NOMO-1 treated with dmso at 0.1 percent for 144 hours (cell line): ENCODE measurements at regions not wholly inside any gene's neighbourhood (a gene's known extent, or its start where the extent isn't known, plus 50 kb on each side); places are given as distances from the start of the nearest gene placed in this dataset.

ENCODE experiments used
- DNase-seq: peaks from one replicate; lab custom pipeline; 2025; ENCODE audit not compliant: unreplicated experiment; lab: John Stamatoyannopoulos, UW

DNA sequence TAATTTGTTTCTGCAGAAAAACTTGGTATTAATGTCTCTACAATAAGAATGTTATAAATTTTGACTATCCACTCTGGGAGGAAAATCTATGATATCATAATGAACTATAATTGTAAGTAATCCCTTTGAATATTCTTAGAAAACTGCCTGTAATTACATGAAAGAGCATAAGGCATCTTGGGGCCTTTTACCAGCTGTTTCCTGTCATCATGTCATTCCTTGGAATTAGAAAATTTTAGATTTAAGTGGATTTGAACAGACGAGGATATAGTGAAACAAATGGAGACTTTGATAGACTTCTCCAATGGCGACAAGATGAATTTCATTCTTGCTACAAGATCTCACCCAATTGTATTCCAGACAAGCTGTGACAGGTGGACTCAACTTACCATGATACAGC, 423.4 kb upstream of the FLRT2 start:
- DNase-seq = no peak

- DNase-seq = no peak
Measured at GRCh38 chr14:85112762-85113161, 417.2 kb upstream of the FLRT2 start.

GRCh38 chr14:85115921-85116320, 414.0 kb upstream of the FLRT2 start:
- no peak for DNase-seq

- DNase-seq = no peak
Measured at GRCh38 chr14:85118274-85118673, 411.7 kb upstream of the FLRT2 start.

DNA sequence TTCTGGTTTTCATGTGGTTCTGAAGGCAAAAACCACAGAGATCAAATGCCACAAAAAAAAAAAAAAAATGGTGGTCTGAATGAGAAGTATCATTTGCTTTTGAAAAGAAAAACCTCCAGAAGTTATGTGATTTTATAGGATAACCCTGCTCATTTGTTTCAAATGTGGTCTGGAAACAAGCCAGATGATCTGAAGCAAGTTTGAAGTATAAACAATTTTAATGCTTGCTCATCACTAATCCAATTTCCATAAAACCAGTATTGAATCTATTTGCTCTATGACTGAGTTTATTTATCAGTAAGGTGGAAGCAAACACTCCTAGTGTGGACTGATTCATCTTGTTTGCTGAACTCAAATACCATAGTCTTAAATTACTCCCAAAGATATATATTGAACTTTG, 407.3 kb upstream of the FLRT2 start:
- DNase-seq = no peak

- no peak for DNase-seq
Measured at GRCh38 chr14:85123755-85124154, 406.2 kb upstream of the FLRT2 start.

DNA sequence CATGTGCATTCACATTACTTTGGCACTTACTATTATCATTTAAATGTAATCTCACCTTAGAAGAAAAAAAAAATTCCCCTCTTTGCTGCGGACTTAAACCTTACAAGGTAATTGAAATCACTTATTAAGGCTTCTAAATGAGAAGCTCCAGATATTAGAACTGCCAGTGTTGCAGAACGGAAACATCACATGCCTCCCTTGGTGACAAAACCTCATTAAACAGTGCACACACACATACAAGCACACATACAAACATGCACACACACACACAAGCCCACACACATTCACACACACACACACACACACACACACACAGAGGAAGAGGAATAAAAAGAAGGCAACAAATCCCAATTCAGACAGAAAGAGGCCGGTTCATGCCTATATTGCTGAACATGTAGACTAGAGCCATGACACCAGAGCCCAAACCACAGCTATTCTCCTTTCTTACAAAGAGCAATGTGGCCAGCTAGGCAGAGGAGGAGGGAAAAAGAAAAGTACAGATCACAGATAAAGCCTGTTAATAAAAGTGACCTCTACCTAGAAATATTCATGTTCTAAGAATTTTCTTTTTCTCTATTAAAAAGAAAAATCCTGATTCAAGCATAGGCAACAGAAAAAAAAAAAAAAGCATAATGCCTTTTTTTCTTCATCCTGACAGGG, 405.2 kb upstream of the FLRT2 start:
- DNase-seq = no peak

- DNase-seq = no peak
Measured at GRCh38 chr14:85125291-85125670, 404.7 kb upstream of the FLRT2 start.

- no peak for DNase-seq
Measured at GRCh38 chr14:85129921-85130320, 400.0 kb upstream of the FLRT2 start.

GRCh38 chr14:85131226-85131922, 398.6 kb upstream of the FLRT2 start:
- no peak for DNase-seq

DNA sequence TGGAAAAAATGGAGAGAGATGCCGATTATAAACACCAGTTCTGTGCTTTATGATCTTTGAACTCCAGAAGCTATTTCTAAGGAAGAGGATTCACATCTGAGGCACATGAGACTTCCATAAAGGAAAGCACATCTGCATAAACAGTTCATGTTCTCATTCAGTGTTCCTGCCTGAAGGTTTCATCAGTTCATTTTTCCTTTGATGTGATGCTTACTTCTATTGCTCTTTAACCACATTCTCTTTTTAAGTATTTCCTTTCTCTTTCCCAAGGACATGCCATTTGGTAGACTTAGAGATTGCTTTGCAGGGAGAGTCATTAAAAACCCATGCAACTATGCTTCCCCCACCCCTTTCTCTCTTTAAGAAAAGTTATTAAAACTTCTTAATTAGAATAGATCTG, 387.0 kb upstream of the FLRT2 start:
- DNase-seq = no peak

DNA sequence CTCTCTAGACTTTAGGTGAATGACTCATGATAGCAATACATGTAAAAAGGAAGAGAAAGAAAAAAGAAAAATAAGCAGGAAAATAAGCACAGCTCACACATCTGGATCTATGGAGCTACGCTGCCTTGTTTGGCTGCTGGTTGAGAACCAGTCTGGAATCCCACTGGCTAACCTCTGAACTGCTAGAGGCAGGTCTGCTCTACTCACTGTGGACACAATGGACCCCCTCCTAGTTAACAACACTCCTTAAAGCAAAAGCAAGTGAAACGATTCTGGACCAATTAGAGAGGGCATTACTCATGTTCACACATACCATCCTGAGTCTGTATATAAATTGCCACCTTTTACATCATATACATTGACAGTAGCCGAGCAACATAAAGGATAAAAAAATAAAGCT, 383.2 kb upstream of the FLRT2 start:
- DNase-seq = no peak

DNA sequence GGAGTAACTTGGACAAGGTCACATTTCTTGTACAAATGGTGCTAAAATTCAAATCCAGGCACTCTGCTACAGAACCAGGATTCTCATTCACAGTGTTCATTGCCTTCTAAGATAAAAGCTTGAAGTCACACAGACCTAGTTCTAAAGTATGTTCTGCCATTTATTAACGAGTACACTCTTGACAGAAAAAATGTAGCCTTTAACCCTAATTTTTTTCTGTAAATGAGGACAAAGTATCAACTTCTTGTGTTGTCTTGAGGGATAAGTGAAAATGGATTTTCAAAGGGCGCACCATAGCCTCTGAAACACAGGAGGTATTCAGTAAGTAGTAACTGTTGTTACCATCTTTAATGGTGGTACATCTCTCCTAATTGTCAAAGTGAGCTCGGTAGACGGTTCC, 379.8 kb upstream of the FLRT2 start:
- no peak for DNase-seq

GRCh38 chr14:85154714-85155113, 375.2 kb upstream of the FLRT2 start:
- DNase-seq = no peak

GRCh38 chr14:85156319-85156718, 373.6 kb upstream of the FLRT2 start:
- no peak for DNase-seq

DNA sequence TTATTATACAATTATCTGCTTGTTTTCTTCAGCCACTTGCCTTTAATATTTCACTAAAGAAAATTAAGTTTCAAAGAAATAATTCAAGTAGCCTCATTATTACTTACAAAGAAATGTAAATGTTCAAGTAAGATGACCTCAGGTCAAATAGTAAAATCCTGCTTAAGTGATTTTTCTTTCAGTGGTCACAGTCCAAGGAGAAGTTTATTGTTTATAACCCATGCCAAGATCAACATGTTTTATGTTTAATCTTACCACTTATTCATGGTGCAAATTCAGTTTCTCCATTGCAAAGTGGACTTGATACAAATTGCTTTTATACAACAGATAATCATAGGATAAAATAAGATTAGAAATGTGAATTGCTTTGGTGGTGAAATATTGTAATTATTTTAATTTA, 370.2 kb upstream of the FLRT2 start:
- DNase-seq = no peak

DNA sequence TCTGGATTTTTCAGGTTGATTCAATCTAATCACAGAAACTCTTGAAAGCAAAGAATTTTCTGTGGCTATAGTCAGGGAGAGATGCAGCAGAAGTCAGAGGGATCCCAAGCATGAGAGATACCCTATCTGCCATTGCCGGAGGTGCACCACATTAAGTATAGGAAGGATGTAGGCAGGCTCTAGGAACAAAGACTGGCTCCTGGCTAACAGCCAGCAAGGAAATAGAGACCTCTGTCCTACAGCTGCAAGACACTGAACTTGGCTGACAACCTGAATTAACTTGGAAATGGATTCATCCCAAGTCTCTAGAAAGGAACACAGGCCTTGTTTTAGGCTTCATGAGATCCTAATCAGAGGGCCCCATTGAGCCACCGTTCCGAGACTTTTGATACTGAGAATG, 364.9 kb upstream of the FLRT2 start:
- DNase-seq = no peak

- DNase-seq = no peak
Measured at GRCh38 chr14:85169381-85169780, 360.6 kb upstream of the FLRT2 start.

- DNase-seq = no peak
Measured at GRCh38 chr14:85172290-85172689, 357.7 kb upstream of the FLRT2 start.

- no peak for DNase-seq
Measured at GRCh38 chr14:85172889-85173477, 357.0 kb upstream of the FLRT2 start.

DNA sequence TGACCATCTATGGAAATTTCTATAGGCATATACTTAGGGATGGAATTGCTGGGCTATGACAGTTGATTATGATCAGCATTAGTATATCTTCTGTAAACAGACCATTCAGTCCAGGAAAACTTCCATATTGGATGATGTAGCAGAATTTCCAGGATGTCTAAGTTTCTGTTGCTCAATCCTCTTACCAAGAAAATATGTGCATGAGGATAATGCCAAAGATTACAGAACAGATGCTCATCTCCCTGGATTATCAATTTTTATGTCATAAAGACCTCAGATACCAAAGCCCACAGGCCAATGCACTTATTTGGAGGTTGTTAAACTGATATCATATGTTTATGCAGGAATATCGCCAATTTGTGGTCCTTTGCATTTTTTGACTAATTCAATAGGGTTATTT, 354.4 kb upstream of the FLRT2 start:
- DNase-seq = no peak

GRCh38 chr14:85178864-85179263, 351.1 kb upstream of the FLRT2 start:
- DNase-seq = no peak

DNA sequence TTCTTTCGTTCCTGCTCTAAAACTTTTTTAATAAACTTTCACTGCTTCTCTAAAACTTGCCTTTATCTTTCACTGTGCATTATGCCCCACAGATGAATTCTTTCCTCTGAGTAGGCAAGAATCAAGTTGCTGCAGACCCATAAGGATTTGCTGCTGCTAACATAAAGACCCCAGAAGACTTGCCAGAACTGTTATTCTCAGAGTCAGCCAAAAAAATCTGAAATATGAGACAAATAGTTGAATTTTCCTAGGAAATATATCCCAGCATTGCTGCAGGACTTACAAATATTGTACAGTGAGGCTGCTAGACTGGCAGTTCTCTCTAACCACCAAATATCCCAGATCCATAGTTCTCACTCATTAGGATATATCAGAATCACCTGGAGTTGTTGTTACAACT, 349.1 kb upstream of the FLRT2 start:
- DNase-seq = no peak
